ENCODE measurements at regions not wholly inside any gene's neighbourhood (a gene's known extent, or its start where the extent isn't known, plus 50 kb on each side); places are given as distances from the start of the nearest gene placed in this dataset.

GRCh38 chr14:98912655-98913054 lies 359.3 kb downstream of the BCL11B start:
- TF ChIP-seq EZH2 (IDR thresholded peaks at IDR 0.05; ENCODE audit: insufficient read depth, poor library complexity, severe bottlenecking) (no peak), EZH2phosphoT487 (IDR thresholded peaks at IDR 0.05; ENCODE audit: insufficient read depth, low read depth) (no peak)
- WGBS, 2 experiments (ENCODE audit: low coverage in 1 of 2, low lambda C conversion rate in 2 of 2, missing lambda C conversion rate in 2 of 2) = 39 to 42% methylated on average over 2 of the region's 2 CpGs
- no peak for DNase-seq
- Histone ChIP-seq H3K4me2 (ENCODE audit: unreplicated experiment) (no peak overlapping the region), H3K36me3 (ENCODE audit: low read depth) (no peaks in the 10 kb centered on the region), H3K79me2 (ENCODE audit: insufficient read depth) (no peaks in the 10 kb centered on the region), H3K9ac (no peak overlapping the region), H2AFZ (no peak overlapping the region), H3K9me3 (ENCODE audit: low read depth) (no peaks in the 10 kb centered on the region), H4K20me1 (ENCODE audit: insufficient read depth) (no peaks in the 10 kb centered on the region), H3F3A (ENCODE audit: insufficient read depth) (no peaks in the 10 kb centered on the region), H3K9me2 (ENCODE audit: insufficient read depth) (no peaks in the 10 kb centered on the region), H3K4me3 (no peak overlapping the region), H3K27ac (no peak overlapping the region), H3K4me1 (ENCODE audit: insufficient read depth) (no peaks in the 10 kb centered on the region), H3K27me3 (replicated peaks; ENCODE audit: insufficient read depth) (no peaks in the 10 kb centered on the region; the same call in 1 of the 2 replicates)
- in situ Hi-C loops (cut with MboI) = no loop called here

- Histone ChIP-seq H3F3A (ENCODE audit: insufficient read depth) (no peaks in the 10 kb centered on the region), H2AFZ (no peak overlapping the region), H3K4me2 (ENCODE audit: unreplicated experiment) (no peak overlapping the region), H3K79me2 (ENCODE audit: insufficient read depth) (no peaks in the 10 kb centered on the region), H4K20me1 (ENCODE audit: insufficient read depth) (no peaks in the 10 kb centered on the region), H3K9me2 (ENCODE audit: insufficient read depth) (no peaks in the 10 kb centered on the region), H3K27ac (no peak overlapping the region), H3K36me3 (ENCODE audit: low read depth) (no peaks in the 10 kb centered on the region), H3K4me3 (no peak overlapping the region), H3K9ac (no peak overlapping the region), H3K4me1 (ENCODE audit: insufficient read depth) (no peaks in the 10 kb centered on the region), H3K27me3 (replicated peaks; ENCODE audit: insufficient read depth) (no peaks in the 10 kb centered on the region; the same call in 1 of the 2 replicates), H3K9me3 (ENCODE audit: low read depth) (no peaks in the 10 kb centered on the region)
- TF ChIP-seq EZH2 (IDR thresholded peaks at IDR 0.05; ENCODE audit: insufficient read depth, poor library complexity, severe bottlenecking) (no peak), EZH2phosphoT487 (IDR thresholded peaks at IDR 0.05; ENCODE audit: insufficient read depth, low read depth) (no peak)
- no peak for DNase-seq
- in situ Hi-C loops (cut with MboI) = no loop called here
- WGBS, 2 experiments (ENCODE audit: low coverage in 1 of 2, low lambda C conversion rate in 2 of 2, missing lambda C conversion rate in 2 of 2) = 70 to 73% methylated on average over 6 of the region's 6 CpGs
Measured at GRCh38 chr14:98913967-98914650, 357.9 kb downstream of the BCL11B start.

GRCh38 chr14:98914942-98915341 lies 357.1 kb downstream of the BCL11B start:
- Histone ChIP-seq H4K20me1 (ENCODE audit: insufficient read depth) (no peaks in the 10 kb centered on the region), H3K4me1 (ENCODE audit: insufficient read depth) (no peaks in the 10 kb centered on the region), H3K9ac (no peak overlapping the region), H3K9me3 (ENCODE audit: low read depth) (no peaks in the 10 kb centered on the region), H3K36me3 (ENCODE audit: low read depth) (no peaks in the 10 kb centered on the region), H3K27ac (no peak overlapping the region), H3K79me2 (ENCODE audit: insufficient read depth) (no peaks in the 10 kb centered on the region), H3K27me3 (replicated peaks; ENCODE audit: insufficient read depth) (no peaks in the 10 kb centered on the region; the same call in 1 of the 2 replicates), H2AFZ (no peak overlapping the region), H3K4me2 (ENCODE audit: unreplicated experiment) (no peak overlapping the region), H3K9me2 (ENCODE audit: insufficient read depth) (no peaks in the 10 kb centered on the region), H3K4me3 (no peak overlapping the region), H3F3A (ENCODE audit: insufficient read depth) (no peaks in the 10 kb centered on the region)
- TF ChIP-seq EZH2phosphoT487 (IDR thresholded peaks at IDR 0.05; ENCODE audit: insufficient read depth, low read depth) (no peak), EZH2 (IDR thresholded peaks at IDR 0.05; ENCODE audit: insufficient read depth, poor library complexity, severe bottlenecking) (no peak)
- no peak for DNase-seq
- WGBS, 2 experiments (ENCODE audit: low coverage in 1 of 2, low lambda C conversion rate in 2 of 2, missing lambda C conversion rate in 2 of 2) = 14 to 15% methylated on average over 4 of the region's 4 CpGs
- in situ Hi-C loops (cut with MboI) = no loop called here

- Histone ChIP-seq H3K27me3 (replicated peaks; ENCODE audit: insufficient read depth) (no peaks in the 10 kb centered on the region; the same call in 1 of the 2 replicates), H3K27ac (no peak overlapping the region), H3K4me2 (ENCODE audit: unreplicated experiment) (no peak overlapping the region), H3K4me3 (no peak overlapping the region), H3F3A (ENCODE audit: insufficient read depth) (no peaks in the 10 kb centered on the region), H3K9me3 (ENCODE audit: low read depth) (no peaks in the 10 kb centered on the region), H3K9ac (no peak overlapping the region), H4K20me1 (ENCODE audit: insufficient read depth) (no peaks in the 10 kb centered on the region), H3K4me1 (ENCODE audit: insufficient read depth) (no peaks in the 10 kb centered on the region), H3K9me2 (ENCODE audit: insufficient read depth) (no peaks in the 10 kb centered on the region), H2AFZ (no peak overlapping the region), H3K79me2 (ENCODE audit: insufficient read depth) (no peaks in the 10 kb centered on the region), H3K36me3 (ENCODE audit: low read depth) (no peaks in the 10 kb centered on the region)
- DNase-seq = no peak
- in situ Hi-C loops (cut with MboI) = no loop called here
- TF ChIP-seq EZH2phosphoT487 (IDR thresholded peaks at IDR 0.05; ENCODE audit: insufficient read depth, low read depth) = no peak
- no peak for TF ChIP-seq EZH2 (IDR thresholded peaks at IDR 0.05; ENCODE audit: insufficient read depth, poor library complexity, severe bottlenecking)
- 34 to 49% methylated on average over 3 of the region's 3 CpGs for WGBS, 2 experiments (ENCODE audit: low coverage in 1 of 2, low lambda C conversion rate in 2 of 2, missing lambda C conversion rate in 2 of 2)
Measured at GRCh38 chr14:98915625-98916024, 356.4 kb downstream of the BCL11B start.

Data from GM23248 (cell line).